MM.1S (cell line): ENCODE measurements at regions not wholly inside any gene's neighbourhood (a gene's known extent, or its start where the extent isn't known, plus 50 kb on each side); places are given as distances from the start of the nearest gene placed in this dataset.

ENCODE experiments used
- DNase-seq: peaks from one replicate; pipeline ENCODE4 v3.0.0-alpha.2; 2015
- H2AFZ ChIP-seq: fragments of 300-600 bp; sonication (generic); 2 replicates; pipeline ENCODE4 v1.6.0; 2016; ENCODE audit warnings: antibody characterized with exemption, low read length
- H3F3A ChIP-seq: fragments of 300-600 bp; sonication (generic); 2 replicates; pipeline ENCODE4 v1.6.1; 2016; ENCODE audit warnings: mild to moderate bottlenecking, antibody characterized with exemption, low read length, moderate library complexity, mixed read lengths; ENCODE audit not compliant: insufficient read depth
- H3K27ac ChIP-seq: fragments of 300-600 bp; sonication (generic); 2 replicates; pipeline ENCODE4 v1.5.1; 2016; ENCODE audit warnings: mild to moderate bottlenecking, low read length
- H3K27me3 ChIP-seq: fragments of 300-600 bp; sonication (generic); replicated peaks from 2 replicates; pipeline ENCODE4 v1.6.0; 2016; ENCODE audit warnings: low read length; ENCODE audit not compliant: insufficient read depth
- H3K36me3 ChIP-seq: fragments of 300-600 bp; sonication (generic); replicated peaks from 2 replicates; pipeline ENCODE4 v1.6.1; 2016; ENCODE audit warnings: mild to moderate bottlenecking, low read length, mixed read lengths; ENCODE audit not compliant: insufficient read depth
- H3K4me1 ChIP-seq: fragments of 300-600 bp; sonication (generic); 2 replicates; pipeline ENCODE4 v1.6.1; 2016; ENCODE audit warnings: low read length, mixed read lengths
- H3K4me2 ChIP-seq: fragments of 300-600 bp; sonication (generic); 2 replicates; pipeline ENCODE4 v1.6.0; 2016; ENCODE audit warnings: low read depth, low read length
- H3K4me3 ChIP-seq: fragments of 300-600 bp; sonication (generic); 2 replicates; pipeline ENCODE4 v1.5.1; 2016; ENCODE audit warnings: low read length, mixed read lengths
- H3K79me2 ChIP-seq: fragments of 300-600 bp; sonication (generic); 2 replicates; pipeline ENCODE4 v1.6.1; 2016; ENCODE audit warnings: mixed run types, low read length, mixed read lengths
- H3K9ac ChIP-seq: fragments of 300-600 bp; sonication (generic); 2 replicates; pipeline ENCODE4 v1.6.1; 2016; ENCODE audit warnings: low read length, mixed read lengths
- H3K9me2 ChIP-seq: fragments of 300-600 bp; sonication (generic); replicated peaks from 2 replicates; pipeline ENCODE4 v1.6.1; 2016; ENCODE audit warnings: mild to moderate bottlenecking, low read length, mixed read lengths; ENCODE audit not compliant: insufficient read depth
- H3K9me3 ChIP-seq: fragments of 300-600 bp; sonication (generic); replicated peaks from 2 replicates; pipeline ENCODE4 v1.6.1; 2016; ENCODE audit warnings: mild to moderate bottlenecking, low read length, mixed read lengths; ENCODE audit not compliant: insufficient read depth
- H4K20me1 ChIP-seq: fragments of 300-600 bp; sonication (generic); 2 replicates; pipeline ENCODE4 v1.6.1; 2016; ENCODE audit warnings: mild to moderate bottlenecking, low read length, moderate library complexity, mixed read lengths; ENCODE audit not compliant: insufficient read depth
- CTCF ChIP-seq: fragments of 300-600 bp; sonication (generic); IDR thresholded peaks from 2 replicates; pipeline ENCODE4 v1.5.1; 2016; ENCODE audit warnings: antibody characterized with exemption, low read length, mixed read lengths
- EZH2 ChIP-seq: fragments of 300-600 bp; sonication (generic); optimal IDR thresholded peaks from 2 replicates; pipeline ENCODE3; 2017; ENCODE audit warnings: low read depth, mild to moderate bottlenecking, antibody characterized with exemption, low read length, mixed read lengths
- EZH2phosphoT487 ChIP-seq: fragments of 300-600 bp; sonication (generic); IDR thresholded peaks from 2 replicates; pipeline ENCODE4 v1.6.1; 2018; ENCODE audit warnings: antibody characterized with exemption, low read length

GRCh38 chr22:34243023-34243422 is 322.7 kb upstream of the LARGE1 start:
- Histone ChIP-seq H3K27me3 (no peaks in the 10 kb centered on the region), H3F3A (no peaks in the 10 kb centered on the region), H3K36me3 (no peaks in the 10 kb centered on the region), H3K9me2 (no peaks in the 10 kb centered on the region), H3K9ac (no peak overlapping the region), H3K4me1 (no peaks in the 10 kb centered on the region), H3K79me2 (no peaks in the 10 kb centered on the region), H3K4me2 (no peak overlapping the region), H3K9me3 (no peaks in the 10 kb centered on the region), H4K20me1 (no peaks in the 10 kb centered on the region), H3K4me3 (no peak overlapping the region), H3K27ac (no peak overlapping the region), H2AFZ (no peak overlapping the region)
- TF ChIP-seq CTCF: no peak
- no peak for TF ChIP-seq EZH2
- no peak for TF ChIP-seq EZH2phosphoT487
- DNase-seq: no peak

- TF ChIP-seq EZH2 (no peak), CTCF (no peak)
- Histone ChIP-seq H3K9me3 (no peaks in the 10 kb centered on the region), H3K27me3 (no peaks in the 10 kb centered on the region), H3K4me3 (no peak overlapping the region), H3K9ac (no peak overlapping the region), H3K79me2 (no peaks in the 10 kb centered on the region), H3K4me2 (no peak overlapping the region), H3K27ac (no peak overlapping the region), H3F3A (no peaks in the 10 kb centered on the region), H3K4me1 (no peaks in the 10 kb centered on the region), H4K20me1 (no peaks in the 10 kb centered on the region), H3K36me3 (no peaks in the 10 kb centered on the region), H3K9me2 (no peaks in the 10 kb centered on the region), H2AFZ (no peak overlapping the region)
- no peak for DNase-seq
These were observed 334.8 kb upstream of the LARGE1 start for GRCh38 chr22:34255042-34255441.

GRCh38 chr22:34278121-34278520 is 357.8 kb upstream of the LARGE1 start:
- no peaks in the 10 kb centered on the region for H3K9me2 ChIP-seq
- H3K79me2 ChIP-seq: no peaks in the 10 kb centered on the region
- no peak overlapping the region for H3K4me3 ChIP-seq
- no peaks in the 10 kb centered on the region for H3K27me3 ChIP-seq
- H3K9me3 ChIP-seq: no peaks in the 10 kb centered on the region
- TF ChIP-seq CTCF: no peak
- no peak for TF ChIP-seq EZH2
- no peak for TF ChIP-seq EZH2phosphoT487
- H3K9ac ChIP-seq: no peak overlapping the region
- H3K27ac ChIP-seq: no peak overlapping the region
- H3F3A ChIP-seq: no peaks in the 10 kb centered on the region
- no peaks in the 10 kb centered on the region for H3K36me3 ChIP-seq
- DNase-seq: no peak
- H4K20me1 ChIP-seq: no peaks in the 10 kb centered on the region
- H2AFZ ChIP-seq: no peak overlapping the region
- no peaks in the 10 kb centered on the region for H3K4me1 ChIP-seq
- H3K4me2 ChIP-seq: no peak overlapping the region

GRCh38 chr22:34281738-34282137 is 361.5 kb upstream of the LARGE1 start:
- no peak for TF ChIP-seq EZH2
- TF ChIP-seq EZH2phosphoT487: no peak
- TF ChIP-seq CTCF: no peak
- no peaks in the 10 kb centered on the region for H3K36me3 ChIP-seq
- H3K4me3 ChIP-seq: no peak overlapping the region
- no peak overlapping the region for H2AFZ ChIP-seq
- no peak overlapping the region for H3K27ac ChIP-seq
- DNase-seq: no peak
- no peak overlapping the region for H3K9ac ChIP-seq
- H3K79me2 ChIP-seq: no peaks in the 10 kb centered on the region
- no peaks in the 10 kb centered on the region for H3K27me3 ChIP-seq
- H3K9me3 ChIP-seq: no peaks in the 10 kb centered on the region
- H3F3A ChIP-seq: no peaks in the 10 kb centered on the region
- H3K4me1 ChIP-seq: no peaks in the 10 kb centered on the region
- H3K9me2 ChIP-seq: no peaks in the 10 kb centered on the region
- H4K20me1 ChIP-seq: no peaks in the 10 kb centered on the region
- H3K4me2 ChIP-seq: no peak overlapping the region
